ENCODE measurements at regions not wholly inside any gene's neighbourhood (a gene's known extent, or its start where the extent isn't known, plus 50 kb on each side); places are given as distances from the start of the nearest gene placed in this dataset.

DNA sequence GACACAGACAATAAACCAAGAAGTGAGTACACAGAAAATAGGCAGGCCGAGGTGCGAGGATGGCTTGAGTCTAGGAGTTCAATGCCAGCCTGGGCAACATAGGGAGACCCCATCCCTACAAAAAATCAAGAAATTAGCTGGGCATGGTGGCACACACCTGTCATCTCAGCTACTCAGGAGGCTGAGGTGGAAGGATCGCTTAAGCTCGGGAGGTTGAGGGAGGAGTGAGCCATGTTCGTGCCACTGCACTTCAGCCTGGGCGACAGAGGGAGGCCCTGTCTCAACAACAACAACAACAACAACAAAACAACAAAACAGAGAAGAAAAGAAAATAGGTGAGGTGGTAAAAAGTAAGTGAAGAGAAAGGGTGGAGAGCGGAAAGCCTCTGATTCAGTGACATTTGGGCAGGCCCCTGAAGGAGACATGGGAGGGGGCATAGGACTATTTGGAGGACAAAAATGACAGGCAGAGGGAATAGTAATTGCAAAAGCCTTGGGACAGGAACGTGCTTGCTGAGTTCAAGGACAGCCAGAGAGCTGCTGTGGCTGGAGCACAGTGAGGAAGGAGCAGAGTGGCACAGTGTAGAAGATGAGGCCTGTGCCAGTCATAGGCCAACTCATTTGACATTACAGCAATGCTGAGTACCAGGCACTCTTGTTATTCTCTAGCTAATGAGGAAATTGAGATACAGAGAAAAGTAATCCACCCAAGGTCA is 160.6 kb downstream of the VEGFA start:
- Histone ChIP-seq H3K79me2 (no peaks in the 10 kb centered on the region), H3K27ac (no peak overlapping the region), H3K9me2 (replicated peaks; ENCODE audit: insufficient read depth) (no peaks in the 10 kb centered on the region), H3K27me3 (no peaks in the 10 kb centered on the region), H3K36me3 (replicated peaks; ENCODE audit: insufficient read depth, low read depth) (no peaks in the 10 kb centered on the region), H3K4me1 (ENCODE audit: insufficient read depth) (peaks cover 26% of the 10 kb centered on the region), H3K4me2 (no peak overlapping the region), H2AFZ (no peak overlapping the region), H3K4me3 (no peak overlapping the region), H4K20me1 (ENCODE audit: insufficient read depth, poor library complexity, severe bottlenecking) (no peaks in the 10 kb centered on the region), H3K9me3 (ENCODE audit: low read depth) (no peaks in the 10 kb centered on the region)
- no peak for DNase-seq (ENCODE audit: low spot score)
- TF ChIP-seq EZH2phosphoT487 (IDR thresholded peaks at IDR 0.05; ENCODE audit: low read depth, severe bottlenecking, unreplicated experiment) (no peak), EZH2 (IDR thresholded peaks at IDR 0.05; ENCODE audit: borderline replicate concordance) (no peak), CTCF (IDR thresholded peaks at IDR 0.05; ENCODE audit: poor library complexity) (no peak)
- 86% methylated on average over 8 of the region's 8 CpGs for WGBS (ENCODE audit: low lambda C conversion rate, missing lambda C conversion rate)

GRCh38 chr6:43929511-43929910 is 159.5 kb downstream of the VEGFA start:
- no peak overlapping the region for H3K27ac ChIP-seq
- H3K27me3 ChIP-seq, result no peaks in the 10 kb centered on the region
- no peaks in the 10 kb centered on the region for H3K79me2 ChIP-seq
- no peaks in the 10 kb centered on the region for H3K36me3 ChIP-seq (replicated peaks; ENCODE audit: insufficient read depth, low read depth)
- H4K20me1 ChIP-seq (ENCODE audit: insufficient read depth, poor library complexity, severe bottlenecking), result no peaks in the 10 kb centered on the region
- no peak overlapping the region for H3K4me2 ChIP-seq
- H3K9me2 ChIP-seq (replicated peaks; ENCODE audit: insufficient read depth), result no peaks in the 10 kb centered on the region
- WGBS (ENCODE audit: low lambda C conversion rate, missing lambda C conversion rate), result 91% methylated on average over 5 of the region's 5 CpGs
- no peak for DNase-seq (ENCODE audit: low spot score)
- TF ChIP-seq EZH2phosphoT487 (IDR thresholded peaks at IDR 0.05; ENCODE audit: low read depth, severe bottlenecking, unreplicated experiment), result no peak
- no peak for TF ChIP-seq EZH2 (IDR thresholded peaks at IDR 0.05; ENCODE audit: borderline replicate concordance)
- no peak for TF ChIP-seq CTCF (IDR thresholded peaks at IDR 0.05; ENCODE audit: poor library complexity)
- no peak overlapping the region for H3K4me3 ChIP-seq
- no peak overlapping the region for H2AFZ ChIP-seq
- no peaks in the 10 kb centered on the region for H3K9me3 ChIP-seq (ENCODE audit: low read depth)
- peaks cover 30% of the 10 kb centered on the region for H3K4me1 ChIP-seq (ENCODE audit: insufficient read depth)

- no peaks in the 10 kb centered on the region for H4K20me1 ChIP-seq (ENCODE audit: insufficient read depth, poor library complexity, severe bottlenecking)
- H3K79me2 ChIP-seq, result no peaks in the 10 kb centered on the region
- no peaks in the 10 kb centered on the region for H3K9me2 ChIP-seq (replicated peaks; ENCODE audit: insufficient read depth)
- TF ChIP-seq EZH2 (IDR thresholded peaks at IDR 0.05; ENCODE audit: borderline replicate concordance) (no peak), EZH2phosphoT487 (IDR thresholded peaks at IDR 0.05; ENCODE audit: low read depth, severe bottlenecking, unreplicated experiment) (no peak), CTCF (IDR thresholded peaks at IDR 0.05; ENCODE audit: poor library complexity) (no peak)
- no peak for DNase-seq (ENCODE audit: low spot score)
- peak overlapping the region; percentile 72 for H3K27ac ChIP-seq
- H3K4me1 ChIP-seq (ENCODE audit: insufficient read depth), result peaks cover 14% of the 10 kb centered on the region
- WGBS (ENCODE audit: low lambda C conversion rate, missing lambda C conversion rate), result 61% methylated on average over 4 of the region's 4 CpGs
- no peak overlapping the region for H3K4me3 ChIP-seq
- no peak overlapping the region for H3K4me2 ChIP-seq
- no peaks in the 10 kb centered on the region for H3K36me3 ChIP-seq (replicated peaks; ENCODE audit: insufficient read depth, low read depth)
- no peaks in the 10 kb centered on the region for H3K27me3 ChIP-seq
- H2AFZ ChIP-seq, result no peak overlapping the region
- H3K9me3 ChIP-seq (ENCODE audit: low read depth), result no peaks in the 10 kb centered on the region
Measured at GRCh38 chr6:43927532-43928210, 157.7 kb downstream of the VEGFA start.

Data from hepatocyte (in vitro differentiated cells).